ENCODE measurements at regions not wholly inside any gene's neighbourhood (a gene's known extent, or its start where the extent isn't known, plus 50 kb on each side); places are given as distances from the start of the nearest gene placed in this dataset.

DNA sequence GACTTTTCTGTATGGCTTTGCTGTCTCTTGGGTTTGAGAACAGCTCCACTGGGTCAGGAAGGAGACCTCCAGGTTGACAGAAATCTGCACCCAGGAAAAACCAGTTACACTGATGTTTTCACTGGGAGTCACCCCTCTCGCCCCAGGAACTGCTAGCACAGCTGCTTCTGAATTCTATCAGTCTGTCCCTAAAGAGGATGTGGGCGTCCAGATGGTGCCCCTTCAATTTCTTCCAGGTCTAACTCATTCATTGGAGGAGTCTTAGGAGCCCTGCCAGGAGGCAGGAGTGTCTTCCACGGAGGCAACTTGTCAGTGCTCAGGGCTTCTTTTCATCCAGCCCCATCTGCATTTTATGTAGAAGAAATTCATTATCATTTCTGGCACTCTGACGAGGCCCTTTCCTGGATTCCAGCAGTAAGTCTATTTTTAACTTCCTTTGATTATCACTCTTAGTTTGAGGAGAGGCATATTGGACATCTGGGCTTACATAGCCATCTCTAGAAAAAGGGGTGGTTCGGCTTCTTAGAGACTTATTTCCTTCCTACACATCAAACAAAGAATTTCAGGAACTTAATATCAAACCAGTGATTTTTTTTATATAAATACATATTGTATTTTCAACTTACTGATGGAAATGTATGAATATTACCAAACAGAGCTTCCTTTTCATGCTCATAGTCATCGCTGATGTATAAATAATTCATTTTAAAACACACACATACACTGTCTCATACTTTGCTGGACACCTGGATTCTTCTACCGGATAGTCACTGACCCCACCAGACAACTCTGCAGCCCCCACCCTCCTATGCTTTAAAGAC, 148.8 kb downstream of the IRX2 start:
- no peak for DNase-seq (ENCODE audit: low read depth)

DNA sequence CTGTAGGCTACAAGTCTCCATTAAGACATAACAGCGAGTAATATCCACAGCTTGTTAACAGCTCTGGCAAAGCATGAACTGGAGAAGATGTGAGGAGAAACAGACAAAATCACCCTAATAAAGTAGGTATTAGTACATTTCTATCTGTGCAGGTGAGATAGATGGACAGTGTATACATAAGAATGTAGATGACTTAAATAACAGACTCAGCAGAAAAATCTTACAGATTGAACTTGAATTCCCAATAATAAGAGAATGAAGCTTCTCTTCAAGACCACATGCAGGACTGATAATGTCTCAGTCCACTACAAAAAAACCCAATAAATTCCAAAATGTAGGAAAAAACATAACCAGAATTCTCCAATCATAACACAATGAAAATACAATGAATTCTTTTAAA, 153.0 kb downstream of the IRX2 start:
- DNase-seq (ENCODE audit: low read depth) = no peak

DNA sequence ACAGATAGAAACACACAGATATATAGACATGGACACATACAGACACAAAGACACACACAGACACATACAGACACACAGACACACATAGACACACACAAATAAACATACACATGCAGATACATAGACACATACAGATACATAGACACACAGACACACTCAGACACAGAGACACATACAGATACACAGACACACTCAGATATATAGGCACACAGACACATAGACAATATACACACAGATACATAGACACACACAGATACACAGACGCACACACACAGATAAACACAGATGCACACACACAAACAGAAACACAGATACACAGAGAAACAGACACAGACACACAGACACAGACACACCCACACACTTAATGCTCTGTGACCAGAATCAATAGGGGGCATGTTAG, 156.8 kb downstream of the IRX2 start:
- DNase-seq (ENCODE audit: low read depth) = no peak

DNA sequence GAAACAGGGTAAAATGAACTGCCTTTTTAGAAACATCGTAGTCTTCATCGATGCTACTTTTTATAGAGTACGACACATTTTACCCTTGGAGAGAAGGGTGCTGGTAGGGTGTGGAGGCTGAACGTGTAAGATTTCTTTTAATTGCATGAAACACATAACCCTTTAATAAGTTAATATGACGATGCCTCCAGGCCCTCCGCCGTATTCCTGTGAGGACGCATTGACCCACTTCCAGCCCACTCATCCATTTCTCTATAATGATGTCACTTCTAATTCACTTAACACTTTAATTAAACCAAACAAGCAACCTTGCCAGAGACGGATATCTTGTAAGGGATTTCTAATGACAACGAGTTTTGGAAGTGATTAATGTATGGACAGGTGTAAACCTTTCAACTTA, 158.7 kb downstream of the IRX2 start:
- no peak for DNase-seq (ENCODE audit: low read depth)

DNA sequence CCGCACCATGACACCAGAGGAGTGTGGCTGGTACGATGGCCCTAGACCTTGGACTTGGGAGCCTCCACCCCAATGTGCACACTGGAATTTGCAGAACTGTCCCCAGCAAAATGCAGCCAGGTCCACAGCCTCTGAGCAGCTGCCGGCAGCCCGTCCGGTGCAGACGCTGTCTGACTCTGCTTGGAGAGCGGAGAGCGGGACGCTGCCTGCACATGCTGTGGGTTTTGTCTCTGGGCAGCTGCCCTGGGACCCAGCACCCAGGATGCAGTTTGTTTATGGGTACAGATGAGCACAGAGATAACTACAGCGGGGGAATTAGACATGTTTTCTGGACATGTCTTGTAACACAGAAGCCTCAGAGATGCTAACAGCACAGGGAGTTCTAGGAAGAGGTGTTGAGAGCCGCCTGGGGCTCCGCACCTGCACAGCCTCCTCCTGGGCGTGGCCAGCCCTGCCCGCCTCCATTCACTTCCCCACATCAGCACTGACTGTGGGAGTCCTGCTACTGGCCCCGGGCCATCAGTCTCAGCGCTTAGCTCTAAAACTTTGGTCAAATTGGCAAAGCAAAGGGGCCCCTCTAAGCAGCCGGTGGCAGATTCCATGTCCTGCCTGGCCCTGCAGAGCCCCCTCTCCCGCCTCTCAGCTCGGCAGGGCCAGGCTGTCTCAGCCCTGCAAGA, 159.6 kb downstream of the IRX2 start:
- DNase-seq (ENCODE audit: low read depth) = no peak

DNA sequence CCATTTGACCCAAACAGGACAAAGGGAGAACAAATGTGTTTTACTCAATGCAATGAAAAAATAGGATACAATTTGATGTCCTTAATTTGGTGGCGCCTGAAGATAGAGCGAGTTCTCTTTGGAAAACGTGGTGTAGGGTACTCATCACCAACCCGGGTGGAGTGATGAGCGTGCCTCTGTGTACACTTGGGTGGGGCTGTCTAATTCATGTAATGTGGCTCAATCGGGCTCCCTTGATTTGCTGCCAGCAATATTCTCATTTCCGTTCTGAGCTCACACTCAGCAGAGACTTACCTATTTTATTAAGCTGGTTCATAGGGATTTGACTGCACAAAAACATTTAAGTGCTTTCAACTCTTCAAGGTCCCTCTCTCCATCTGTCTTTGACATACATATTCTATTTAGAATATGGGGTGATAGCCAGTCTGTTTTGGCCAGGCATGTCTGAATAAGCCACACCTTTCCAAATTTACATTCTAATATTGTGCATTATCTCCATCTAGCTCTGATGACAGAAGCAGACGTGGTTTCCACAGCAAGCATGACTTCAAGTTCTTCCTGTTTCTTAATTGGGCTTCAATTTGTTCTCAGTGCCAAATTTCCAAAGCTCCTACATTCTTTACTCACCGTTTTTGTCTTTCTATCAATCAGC, 162.5 kb downstream of the IRX2 start:
- no peak for DNase-seq (ENCODE audit: low read depth)

DNA sequence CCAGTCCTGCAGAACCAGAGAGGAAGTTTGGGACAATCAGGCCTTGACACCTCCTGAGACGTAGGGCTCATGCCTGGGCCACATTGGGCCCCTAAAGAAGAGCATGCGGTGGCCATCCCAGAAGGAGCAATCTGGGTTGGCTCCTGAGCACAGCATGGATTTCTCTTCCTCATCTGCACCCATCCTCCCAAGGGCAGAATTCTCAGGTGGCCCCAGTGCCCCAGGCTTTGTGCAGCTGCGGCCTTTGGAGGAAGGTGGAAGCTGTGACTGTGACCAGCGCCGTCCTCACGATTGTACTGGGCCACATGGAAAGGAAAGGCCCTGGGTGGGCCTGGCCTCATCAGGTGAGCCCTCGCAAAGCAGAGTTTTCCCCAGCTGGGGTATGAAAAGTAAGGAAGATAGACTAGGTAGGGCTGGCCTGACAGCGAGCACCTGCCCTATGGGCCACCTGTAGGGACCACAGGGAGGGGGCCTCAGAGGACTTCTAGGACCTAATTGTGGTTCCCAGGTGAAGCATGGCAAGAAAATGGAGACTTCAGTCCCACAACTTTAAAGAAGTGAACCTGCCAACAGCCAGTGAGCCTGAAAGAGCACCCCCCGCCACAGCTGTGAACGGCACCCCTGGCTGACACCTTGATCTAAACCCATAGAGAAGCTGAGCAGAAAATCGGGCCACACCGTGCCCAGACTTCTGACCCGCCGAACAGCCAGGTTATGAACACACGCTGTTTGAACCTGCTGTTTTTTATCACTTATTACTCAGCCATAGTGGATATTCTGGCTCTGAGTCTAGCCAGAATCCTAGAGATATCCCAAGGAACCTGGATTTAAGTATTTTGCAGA, 164.1 kb downstream of the IRX2 start:
- DNase-seq (ENCODE audit: low read depth) = no peak

DNA sequence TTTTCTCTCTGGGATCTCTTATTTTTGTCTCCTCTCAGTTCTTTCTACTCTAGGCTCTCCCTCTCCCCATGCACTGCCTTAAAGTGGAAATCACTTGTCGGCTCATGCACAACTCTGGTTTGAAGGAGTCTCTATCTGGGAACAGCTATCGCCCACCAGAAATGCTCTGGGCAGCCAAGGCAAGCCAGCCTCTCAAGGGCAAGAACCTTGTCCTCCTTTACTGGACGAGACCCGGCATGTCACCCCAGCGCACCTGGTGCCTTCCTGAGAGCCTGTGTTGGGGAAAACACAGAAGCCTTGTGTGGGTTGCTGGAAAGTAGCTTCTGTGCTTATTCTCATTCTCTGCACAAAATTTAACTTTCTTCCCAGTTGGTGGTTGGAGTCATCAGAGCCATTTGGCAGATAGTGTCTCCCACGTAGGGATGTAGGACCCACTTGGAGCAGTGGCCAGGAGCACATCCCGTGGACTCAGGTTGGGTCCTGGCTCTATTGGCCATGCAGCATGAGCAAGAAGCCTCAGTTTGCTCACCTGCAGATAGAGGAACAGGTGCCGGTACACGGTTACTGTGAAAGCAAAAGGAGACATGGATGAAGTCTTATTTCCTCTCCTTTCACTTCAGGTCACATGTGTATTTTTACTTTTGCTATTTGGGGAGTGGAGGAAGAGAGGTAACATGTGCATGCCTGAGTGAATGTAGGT, 165.3 kb downstream of the IRX2 start:
- DNase-seq (ENCODE audit: low read depth) = no peak

DNA sequence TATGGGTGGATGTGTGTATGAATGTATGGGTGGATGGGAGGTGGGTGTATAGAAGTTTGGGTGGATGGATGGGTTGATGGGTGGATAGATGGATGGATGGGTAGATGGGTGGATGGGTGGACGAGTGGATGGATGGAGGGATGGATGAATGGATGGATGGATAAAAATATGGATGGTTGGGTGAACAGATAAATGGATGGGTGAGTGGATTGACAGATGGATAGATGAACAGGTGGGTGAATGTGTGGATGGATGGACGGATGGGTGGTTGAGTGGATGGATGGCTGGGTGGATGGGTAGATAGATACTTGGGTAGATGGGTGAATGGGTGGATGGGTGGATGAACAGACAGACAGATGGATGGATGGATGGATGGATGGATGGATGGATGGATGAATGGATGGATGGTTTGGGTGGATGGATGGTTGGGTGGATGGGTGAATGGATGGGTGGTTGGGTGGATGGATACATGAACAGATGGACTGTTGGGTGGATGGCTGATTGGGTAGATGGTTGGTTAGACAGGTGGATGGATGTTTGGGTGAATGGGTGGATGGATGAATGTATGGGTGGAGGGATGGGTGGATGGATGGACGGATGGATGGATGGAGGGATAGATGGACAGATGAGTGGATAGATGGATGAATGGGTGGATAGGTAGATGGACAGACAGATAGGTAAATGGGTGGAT, 166.8 kb downstream of the IRX2 start:
- DNase-seq (ENCODE audit: low read depth) = no peak

DNA sequence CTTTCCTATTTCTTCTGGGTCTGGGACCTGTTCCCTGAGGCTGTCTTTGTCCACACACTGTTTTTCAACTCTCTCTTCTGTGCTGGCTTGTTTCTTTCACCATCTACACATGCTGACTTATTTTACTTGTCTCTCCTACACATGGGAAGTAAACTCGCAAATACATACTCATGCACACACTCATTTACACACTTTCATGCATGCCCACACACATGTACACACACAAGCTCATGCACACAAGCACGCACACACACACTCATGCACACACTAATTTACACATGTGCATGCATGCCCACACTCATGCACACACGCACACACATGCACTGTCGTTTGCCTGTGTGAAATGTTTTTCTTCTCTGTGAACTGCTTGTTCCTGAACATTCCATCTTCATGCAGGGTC, 169.0 kb downstream of the IRX2 start:
- no peak for DNase-seq (ENCODE audit: low read depth)

DNA sequence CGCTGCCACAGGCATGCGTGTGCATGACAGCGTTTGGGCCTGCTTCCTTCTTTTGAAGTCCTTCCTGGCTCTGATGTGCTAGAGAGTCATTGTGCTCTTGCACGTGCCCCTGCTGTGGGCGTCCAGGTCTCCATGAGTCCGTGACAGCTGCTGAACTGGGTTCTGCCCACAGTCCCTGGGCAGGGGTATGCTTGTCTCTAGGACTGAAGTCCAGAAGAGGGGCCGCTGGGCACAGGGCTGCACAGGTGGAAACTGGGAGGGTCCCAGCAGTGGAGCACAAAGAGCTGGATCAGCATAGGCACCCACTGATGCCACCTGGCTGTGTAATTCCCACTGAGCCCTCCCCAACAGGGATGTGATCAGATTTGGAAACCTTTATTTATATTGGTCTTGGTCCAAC, 169.4 kb downstream of the IRX2 start:
- no peak for DNase-seq (ENCODE audit: low read depth)

DNA sequence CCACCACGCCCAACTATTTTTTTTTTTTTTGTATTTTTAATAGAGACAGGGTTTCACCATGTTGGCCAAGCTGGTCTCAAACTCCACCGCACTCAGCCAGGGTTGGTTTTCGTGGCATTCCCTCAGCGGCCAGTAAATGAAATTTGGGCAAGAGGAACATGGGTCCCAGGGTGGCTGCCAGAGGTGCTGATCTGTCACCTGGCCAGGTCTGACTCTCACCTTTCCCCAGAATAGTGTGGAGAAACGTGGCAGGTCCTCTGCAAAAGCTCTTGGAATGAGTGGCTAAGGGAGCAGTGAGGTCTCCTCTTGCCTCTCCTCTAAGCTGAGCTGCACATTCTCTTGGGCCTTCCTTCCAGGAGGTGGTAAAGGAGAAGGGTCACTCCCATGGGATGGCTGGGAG, 170.1 kb downstream of the IRX2 start:
- no peak for DNase-seq (ENCODE audit: low read depth)

DNA sequence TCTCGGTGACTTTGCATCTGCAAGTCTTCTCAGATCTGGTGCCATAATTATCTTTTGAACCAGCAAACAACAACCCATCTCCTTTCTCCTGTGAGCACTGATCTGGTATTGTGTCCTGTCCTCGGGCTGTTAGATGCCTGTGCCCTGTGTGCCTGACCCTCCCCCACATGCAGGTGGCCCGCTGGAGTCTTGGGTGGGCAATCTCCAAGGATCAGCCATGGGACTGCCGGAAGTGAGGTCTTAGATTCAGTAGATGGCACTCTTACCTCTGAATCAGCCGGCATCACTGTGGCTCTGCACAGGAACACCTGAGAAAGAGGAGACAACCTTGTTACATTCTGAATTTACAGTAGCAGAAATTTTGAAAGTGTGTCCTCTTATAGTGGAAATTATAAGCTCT, 172.4 kb downstream of the IRX2 start:
- no peak for DNase-seq (ENCODE audit: low read depth)

DNA sequence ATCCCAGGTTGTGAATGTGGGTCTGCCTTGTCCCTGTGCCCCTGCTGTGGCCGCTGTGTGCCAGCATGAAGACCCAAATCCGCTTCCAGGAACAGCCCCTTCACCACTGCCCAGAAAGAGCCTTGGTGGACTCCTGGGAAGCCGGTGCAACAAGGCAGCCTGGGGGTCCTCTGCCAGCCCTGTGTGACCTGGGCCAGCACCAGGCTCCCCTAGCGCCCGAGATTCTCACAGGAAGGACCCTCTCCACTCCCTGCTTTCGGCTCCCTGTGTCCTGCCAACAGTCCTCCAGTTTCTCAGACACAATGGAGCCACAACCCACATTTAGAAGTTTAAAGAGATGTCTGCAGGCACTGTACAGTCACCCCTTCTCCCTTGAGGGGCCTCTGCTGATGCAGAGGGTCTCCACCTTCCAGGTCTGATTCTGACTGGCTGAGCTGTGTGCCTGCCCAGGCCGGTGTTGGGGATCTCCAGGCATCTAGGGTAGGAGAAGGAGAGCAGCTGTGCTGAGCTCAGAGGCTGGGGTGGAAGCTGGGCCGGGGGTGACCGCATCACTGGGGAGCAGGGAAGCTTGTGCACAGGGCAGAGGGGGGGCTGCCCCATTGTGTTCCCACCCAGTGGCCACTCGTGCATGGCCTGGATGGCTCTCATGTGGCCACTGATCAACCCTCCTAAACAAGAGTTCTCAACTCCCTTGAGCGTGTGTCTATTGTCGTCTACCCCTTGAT, 174.0 kb downstream of the IRX2 start:
- DNase-seq (ENCODE audit: low read depth) = no peak

DNA sequence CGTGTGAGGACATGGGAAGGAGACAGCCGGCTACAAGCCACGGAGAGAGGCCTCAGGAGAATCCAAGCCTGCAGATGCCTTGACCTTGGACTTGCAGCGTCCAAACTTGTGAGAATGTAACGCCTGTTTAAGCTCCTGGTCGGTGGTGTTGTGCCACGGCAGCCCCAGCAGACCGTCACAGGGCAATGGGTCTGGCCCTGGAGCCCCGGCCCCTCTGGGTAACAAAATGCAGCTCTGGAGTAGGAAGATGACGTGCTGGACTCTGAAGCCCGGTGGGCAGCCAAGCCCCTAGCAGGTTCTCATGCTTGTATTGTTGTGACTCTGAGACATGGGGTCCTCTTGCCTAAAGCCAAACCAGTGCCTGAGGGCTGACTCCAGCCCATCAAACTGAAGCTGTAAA, 174.7 kb downstream of the IRX2 start:
- DNase-seq (ENCODE audit: low read depth) = no peak

DNA sequence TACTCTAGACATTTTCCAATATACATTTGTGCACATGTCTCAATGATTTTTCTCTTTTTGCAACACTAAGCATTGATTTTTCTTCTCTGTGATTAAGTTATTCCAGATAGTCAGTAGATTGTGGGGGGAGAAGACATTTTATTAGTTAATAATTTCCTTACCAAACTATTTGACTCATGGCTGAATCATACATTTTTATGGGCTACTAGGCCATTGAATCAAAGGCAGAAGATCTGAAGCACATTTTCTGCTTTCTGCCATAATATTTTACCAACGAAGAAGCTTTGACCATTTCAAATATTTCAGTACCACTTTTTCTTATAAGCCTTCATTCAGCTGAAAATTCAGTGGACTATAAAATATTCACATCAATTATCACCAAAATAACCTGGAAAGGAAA, 175.6 kb downstream of the IRX2 start:
- no peak for DNase-seq (ENCODE audit: low read depth)

DNA sequence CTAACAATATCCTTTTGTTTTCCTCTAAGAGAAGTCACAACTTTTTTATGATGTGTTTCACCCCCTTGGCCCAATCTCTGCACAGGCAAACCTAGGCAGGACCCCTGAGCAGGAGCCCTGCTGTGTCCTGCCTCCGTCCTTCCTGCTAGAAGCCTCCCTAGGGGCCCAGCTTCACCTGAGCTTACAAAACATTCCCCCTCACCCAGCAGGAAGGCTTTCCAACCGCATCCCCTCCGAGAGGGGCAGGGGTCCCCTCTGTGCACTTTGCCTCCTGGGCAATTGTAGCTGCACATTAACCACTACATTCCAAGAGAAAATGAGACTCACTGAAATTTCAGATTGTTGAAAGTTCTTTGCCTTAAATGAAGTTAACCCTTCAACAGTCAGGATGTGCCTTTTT, 176.2 kb downstream of the IRX2 start:
- DNase-seq (ENCODE audit: low read depth) = no peak

DNA sequence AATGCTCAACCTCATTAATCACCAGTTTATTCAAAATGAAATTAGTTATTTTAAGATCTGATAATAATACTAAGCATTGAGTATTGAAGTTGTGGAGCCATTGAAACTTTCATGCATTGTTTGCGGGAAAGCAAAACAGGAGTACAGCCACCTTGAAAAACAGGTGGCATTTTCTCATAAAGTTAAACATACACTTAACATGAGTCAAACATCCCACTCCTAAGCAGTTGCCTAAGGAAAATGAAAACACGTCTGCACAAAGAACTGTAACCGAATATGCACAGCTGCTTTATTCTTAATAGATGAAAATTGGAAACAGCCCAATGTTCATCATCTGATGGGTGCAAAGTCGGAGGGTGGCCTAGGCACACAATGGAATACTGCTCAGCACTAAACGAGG, 177.3 kb downstream of the IRX2 start:
- no peak for DNase-seq (ENCODE audit: low read depth)

DNA sequence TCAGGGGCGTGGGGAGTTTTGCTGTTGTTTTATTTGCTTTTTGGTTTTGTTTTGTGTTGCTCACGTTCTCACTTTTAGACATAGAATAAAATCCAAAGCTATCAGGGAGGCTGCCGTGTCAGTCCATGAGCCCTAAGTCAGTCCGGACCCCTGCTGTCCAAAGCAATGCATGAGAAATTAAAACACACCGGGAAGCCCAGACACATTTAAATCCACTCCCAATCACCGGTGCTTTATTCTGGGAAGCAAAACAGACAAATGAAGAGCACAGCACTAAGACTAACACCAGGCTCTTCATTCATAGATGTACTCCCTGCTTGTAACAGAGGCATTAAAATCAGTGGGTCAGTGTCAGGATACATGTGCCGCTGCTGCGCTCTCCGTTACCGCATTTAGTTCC, 180.9 kb downstream of the IRX2 start:
- no peak for DNase-seq (ENCODE audit: low read depth)

DNA sequence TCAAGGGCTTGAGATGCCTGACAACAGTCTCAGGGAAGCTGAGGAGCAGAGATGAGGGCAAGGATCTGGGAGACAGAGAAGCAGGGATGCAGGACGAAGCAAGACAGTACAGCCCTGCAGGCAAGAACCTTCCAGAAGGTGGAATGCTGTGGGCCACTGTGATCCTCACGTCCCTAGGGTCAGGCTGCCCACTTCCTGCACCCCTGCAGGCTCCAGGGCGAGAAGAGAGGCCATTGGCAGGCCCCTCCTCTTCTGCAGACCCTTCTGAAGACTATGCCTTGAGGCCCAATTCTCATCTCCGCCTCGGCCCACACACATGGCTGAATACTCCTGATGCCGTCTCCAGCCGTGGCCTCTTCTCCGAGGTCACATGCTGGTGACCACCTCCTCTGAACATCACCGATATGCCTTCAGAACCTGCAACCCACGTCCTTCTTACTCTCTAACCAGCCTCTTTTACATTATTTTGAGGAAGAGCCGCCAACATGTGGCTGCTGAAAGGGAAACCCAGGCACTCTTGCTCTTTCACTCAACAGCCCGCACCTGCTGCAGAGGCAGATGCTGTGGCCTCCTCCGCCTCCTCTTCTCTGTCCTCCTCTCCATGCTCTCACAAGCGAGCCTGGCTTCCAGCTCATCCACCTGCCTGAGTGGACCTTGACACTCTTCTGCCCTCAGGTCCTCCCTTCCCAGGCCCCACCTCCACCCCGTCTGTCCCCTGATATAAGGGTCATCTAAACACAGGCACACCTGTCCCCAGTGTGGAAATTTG, 181.5 kb downstream of the IRX2 start:
- no peak for DNase-seq (ENCODE audit: low read depth)

Data from stimulated activated CD8-positive, alpha-beta memory T cell treated with anti-CD3 and anti-CD28 coated beads, Interleukin-15, amount 100 ng/mL, for 1 hour (primary cell).